Hepatocyte (in vitro differentiated cells): ENCODE measurements at regions not wholly inside any gene's neighbourhood (a gene's known extent, or its start where the extent isn't known, plus 50 kb on each side); places are given as distances from the start of the nearest gene placed in this dataset.

Experiments used
- DNase-seq: peaks from one replicate; pipeline ENCODE4 v3.0.0-alpha.2; 2016; ENCODE audit warnings: low spot score
- H2AFZ ChIP-seq: fragments of 200-600 bp; sonication (generic); 2 replicates; pipeline ENCODE4 v1.6.0; 2016; ENCODE audit warnings: antibody characterized with exemption, mild to moderate bottlenecking
- H3K27ac ChIP-seq: fragments of 200-600 bp; sonication (generic); 2 replicates; pipeline ENCODE4 v1.5.1; 2016; ENCODE audit warnings: mild to moderate bottlenecking
- H3K27me3 ChIP-seq: fragments of 200-600 bp; sonication (generic); 2 replicates; pipeline ENCODE4 v1.6.1; 2016
- H3K36me3 ChIP-seq: fragments of 200-600 bp; sonication (generic); replicated peaks from 2 replicates; pipeline ENCODE4 v1.5.1; 2016; ENCODE audit warnings: low read depth; ENCODE audit not compliant: insufficient read depth
- H3K4me1 ChIP-seq: fragments of 200-600 bp; sonication (generic); 2 replicates; pipeline ENCODE4 v1.5.1; 2016; ENCODE audit warnings: mild to moderate bottlenecking, moderate library complexity; ENCODE audit not compliant: insufficient read depth
- H3K4me2 ChIP-seq: fragments of 200-600 bp; sonication (generic); 2 replicates; pipeline ENCODE4 v1.6.0; 2016
- H3K4me3 ChIP-seq: fragments of 200-600 bp; sonication (generic); 2 replicates; pipeline ENCODE4 v1.5.1; 2016; ENCODE audit warnings: mild to moderate bottlenecking
- H3K79me2 ChIP-seq: fragments of 200-600 bp; sonication (generic); 2 replicates; pipeline ENCODE4 v1.6.0; 2017; ENCODE audit warnings: mild to moderate bottlenecking
- H3K9me2 ChIP-seq: fragments of 200-600 bp; sonication (generic); replicated peaks from 2 replicates; pipeline ENCODE4 v1.6.0; 2017; ENCODE audit warnings: mild to moderate bottlenecking; ENCODE audit not compliant: insufficient read depth
- H3K9me3 ChIP-seq: fragments of 200-600 bp; sonication (generic); 2 replicates; pipeline ENCODE4 v1.5.1; 2016; ENCODE audit warnings: low read depth, mild to moderate bottlenecking
- H4K20me1 ChIP-seq: fragments of 200-600 bp; sonication (generic); 2 replicates; pipeline ENCODE4 v1.6.0; 2016; ENCODE audit warnings: mild to moderate bottlenecking; ENCODE audit not compliant: insufficient read depth, poor library complexity, severe bottlenecking
- CTCF ChIP-seq: fragments of 200-600 bp; sonication (generic); IDR thresholded peaks from 2 replicates; pipeline ENCODE4 v1.5.1; 2016; ENCODE audit warnings: antibody characterized with exemption, mild to moderate bottlenecking; ENCODE audit not compliant: poor library complexity
- EZH2 ChIP-seq: fragments of 200-600 bp; sonication (generic); IDR thresholded peaks from 2 replicates; pipeline ENCODE4 v1.6.1; 2016; ENCODE audit warnings: antibody characterized with exemption, mild to moderate bottlenecking, borderline replicate concordance
- EZH2phosphoT487 ChIP-seq: fragments of 200-600 bp; sonication (generic); IDR thresholded peaks from one replicate; pipeline ENCODE4 v1.6.1; 2018; ENCODE audit warnings: antibody characterized with exemption, mild to moderate bottlenecking, low read depth, moderate library complexity; ENCODE audit not compliant: unreplicated experiment, severe bottlenecking
- WGBS: methylation state at CpG from one replicate; pipeline ENCODE4 v1.1.6; 2016; ENCODE audit warnings: low lambda C conversion rate; ENCODE audit errors: missing lambda C conversion rate; 5-methylcytosine and 5-hydroxymethylcytosine counted together

GRCh38 chrX:68950937-68951336 lies 122.1 kb downstream of the EFNB1 start:
- no peaks in the 10 kb centered on the region for H3K79me2 ChIP-seq
- TF ChIP-seq EZH2phosphoT487 (no peak), CTCF (no peak), EZH2 (no peak)
- H3K27ac ChIP-seq, result no peak overlapping the region
- H3K4me2 ChIP-seq, result no peak overlapping the region
- no peak overlapping the region for H2AFZ ChIP-seq
- H3K36me3 ChIP-seq, result no peaks in the 10 kb centered on the region
- no peaks in the 10 kb centered on the region for H3K9me2 ChIP-seq
- H4K20me1 ChIP-seq, result no peaks in the 10 kb centered on the region
- peaks cover 6% of the 10 kb centered on the region for H3K9me3 ChIP-seq
- H3K27me3 ChIP-seq, result no peaks in the 10 kb centered on the region
- H3K4me1 ChIP-seq, result no peaks in the 10 kb centered on the region
- 70% methylated on average over 2 of the region's 2 CpGs for WGBS
- no peak for DNase-seq
- no peak overlapping the region for H3K4me3 ChIP-seq

DNA sequence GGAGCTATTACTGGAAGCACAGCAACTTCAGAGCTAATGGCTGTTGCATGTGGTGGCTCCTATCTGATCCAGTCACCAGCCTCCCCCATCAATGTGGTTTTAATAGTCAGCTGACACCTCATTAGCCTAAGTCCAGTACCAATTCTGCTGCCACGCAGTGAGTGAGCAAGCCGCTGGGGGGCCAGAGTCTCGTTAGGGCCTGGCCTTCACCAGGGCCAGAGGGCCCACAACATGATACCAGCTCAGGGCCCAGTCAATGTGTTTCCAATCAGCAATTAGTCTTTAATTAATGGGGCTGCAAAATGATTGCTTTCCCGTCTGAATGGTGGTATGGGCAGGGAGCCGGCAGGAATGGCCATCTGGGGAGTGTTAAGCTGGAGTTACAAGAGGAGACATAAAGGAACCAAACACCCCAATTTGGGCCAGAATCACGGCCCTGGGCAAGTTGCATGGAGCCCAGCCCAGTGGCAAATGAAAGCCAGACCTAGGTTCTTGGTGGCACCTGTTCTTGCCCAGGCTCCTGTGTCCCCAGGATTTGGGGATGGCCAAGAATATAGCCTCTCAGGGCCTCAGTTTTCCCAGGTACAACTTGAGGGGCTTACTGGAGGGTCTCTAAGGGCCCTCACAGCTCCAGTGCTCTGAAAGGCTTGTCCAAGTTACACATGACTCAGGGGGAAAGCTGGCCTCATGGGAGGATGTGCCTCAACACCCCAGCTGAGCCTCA lies 119.2 kb downstream of the EFNB1 start:
- no peaks in the 10 kb centered on the region for H3K4me1 ChIP-seq
- no peaks in the 10 kb centered on the region for H3K79me2 ChIP-seq
- H3K27me3 ChIP-seq, result no peaks in the 10 kb centered on the region
- H2AFZ ChIP-seq, result no peak overlapping the region
- 76% methylated on average over 6 of the region's 6 CpGs for WGBS
- H4K20me1 ChIP-seq, result no peaks in the 10 kb centered on the region
- no peak for DNase-seq
- no peaks in the 10 kb centered on the region for H3K36me3 ChIP-seq
- H3K9me2 ChIP-seq, result no peaks in the 10 kb centered on the region
- H3K4me2 ChIP-seq, result no peak overlapping the region
- H3K4me3 ChIP-seq, result no peak overlapping the region
- H3K27ac ChIP-seq, result no peak overlapping the region
- no peaks in the 10 kb centered on the region for H3K9me3 ChIP-seq
- no peak for TF ChIP-seq EZH2
- TF ChIP-seq CTCF, result no peak
- no peak for TF ChIP-seq EZH2phosphoT487

GRCh38 chrX:68945603-68946228 lies 116.9 kb downstream of the EFNB1 start:
- TF ChIP-seq CTCF (no peak), EZH2phosphoT487 (no peak), EZH2 (no peak)
- WGBS, result 81% methylated on average over 10 of the region's 10 CpGs
- Histone ChIP-seq H3K4me2 (no peak overlapping the region), H3K9me2 (no peaks in the 10 kb centered on the region), H4K20me1 (no peaks in the 10 kb centered on the region), H3K36me3 (no peaks in the 10 kb centered on the region), H2AFZ (no peak overlapping the region), H3K27me3 (no peaks in the 10 kb centered on the region), H3K27ac (no peak overlapping the region), H3K4me3 (no peak overlapping the region), H3K79me2 (no peaks in the 10 kb centered on the region), H3K4me1 (no peaks in the 10 kb centered on the region), H3K9me3 (no peaks in the 10 kb centered on the region)
- no peak for DNase-seq
